Keratinocyte (primary cell): ENCODE measurements at regions not wholly inside any gene's neighbourhood (a gene's known extent, or its start where the extent isn't known, plus 50 kb on each side); places are given as distances from the start of the nearest gene placed in this dataset.

Experiments
- DNase-seq: peaks from one replicate; pipeline ENCODE4 v3.0.0-alpha.2; 2011; ENCODE audit warnings: low read depth, missing footprints, low spot score
- FAIRE-seq: peaks from 2 replicates; lab custom pipeline; 2011; peaks lifted over from hg19 to GRCh38; lab: Jason Lieb, UNC
- H2AFZ ChIP-seq: 2 replicates; pipeline ENCODE4 v1.6.0; 2012; ENCODE audit warnings: low read length, control low read depth, inconsistent platforms; ENCODE audit not compliant: control insufficient read depth
- H3K27ac ChIP-seq: 2 replicates; pipeline ENCODE4 v1.5.1; 2011; ENCODE audit warnings: low read length; ENCODE audit not compliant: control insufficient read depth, insufficient read depth
- H3K27me3 ChIP-seq: 3 replicates; pipeline ENCODE4 v1.6.0; 2011; ENCODE audit warnings: low read length; ENCODE audit not compliant: control insufficient read depth, insufficient read depth; ENCODE audit errors: extremely low read depth
- H3K36me3 ChIP-seq, 2 experiments: 2 replicates in 1 of 2; 3 replicates in 1 of 2; pipeline ENCODE4 v1.5.1; 2011; ENCODE audit warnings: low read length in 2 of 2, mild to moderate bottlenecking in 1 of 2; ENCODE audit not compliant: control insufficient read depth in 2 of 2, insufficient read depth in 2 of 2; ENCODE audit errors: extremely low read depth in 1 of 2
- H3K4me1 ChIP-seq: 3 replicates; pipeline ENCODE4 v1.5.1; 2011; ENCODE audit warnings: low read length; ENCODE audit not compliant: control insufficient read depth, insufficient read depth; ENCODE audit errors: extremely low read depth
- H3K4me2 ChIP-seq: 3 replicates; pipeline ENCODE4 v1.6.0; 2011; ENCODE audit warnings: low read depth, low read length; ENCODE audit not compliant: control insufficient read depth, insufficient read depth; ENCODE audit errors: extremely low read depth
- H3K4me3 ChIP-seq, 3 experiments: fragments of 200-600 bp in 1 of 3; sonication (generic) in 1 of 3; 2 replicates in 2 of 3; 3 replicates in 1 of 3; pipeline ENCODE4 v1.5.1; 2011 to 2016; ENCODE audit warnings: low read length in 3 of 3, mild to moderate bottlenecking in 3 of 3, control low read depth in 2 of 3, inconsistent platforms in 1 of 3, low read depth in 1 of 3, mixed read lengths in 1 of 3, mixed run types in 1 of 3, moderate library complexity in 1 of 3; ENCODE audit not compliant: control insufficient read depth in 2 of 3, insufficient read depth in 2 of 3; ENCODE audit errors: extremely low read depth in 1 of 3
- H3K79me2 ChIP-seq: 2 replicates; pipeline ENCODE4 v1.6.0; 2012; ENCODE audit warnings: low read length; ENCODE audit not compliant: control insufficient read depth, insufficient read depth
- H3K9ac ChIP-seq: 3 replicates; pipeline ENCODE4 v1.6.0; 2011; ENCODE audit warnings: low read length; ENCODE audit not compliant: control insufficient read depth, insufficient read depth; ENCODE audit errors: extremely low read depth
- H3K9me1 ChIP-seq: 3 replicates; pipeline ENCODE4 v1.6.0; 2011; ENCODE audit warnings: low read length; ENCODE audit not compliant: control insufficient read depth, insufficient read depth; ENCODE audit errors: extremely low read depth
- H3K9me3 ChIP-seq: 2 replicates; pipeline ENCODE4 v1.5.1; 2012; ENCODE audit warnings: low read depth, low read length; ENCODE audit not compliant: control insufficient read depth
- H4K20me1 ChIP-seq: 3 replicates; pipeline ENCODE4 v1.6.0; 2011; ENCODE audit warnings: low read length; ENCODE audit not compliant: control insufficient read depth, insufficient read depth; ENCODE audit errors: extremely low read depth
- CTCF ChIP-seq, 3 experiments: IDR thresholded peaks in 1 of 3; conservative IDR thresholded peaks in 1 of 3; optimal IDR thresholded peaks in 1 of 3; 2 replicates in 2 of 3; 3 replicates in 1 of 3; pipeline versions ENCODE3 to v1.5.1; 2011; ENCODE audit warnings: low read length in 3 of 3, mild to moderate bottlenecking in 3 of 3, moderate library complexity in 2 of 3, control low read depth in 1 of 3, inconsistent platforms in 1 of 3; ENCODE audit not compliant: insufficient read depth in 2 of 3; ENCODE audit errors: extremely low read depth in 1 of 3
- EZH2 ChIP-seq: IDR thresholded peaks from one replicate; pipeline ENCODE4 v1.6.1; 2012; ENCODE audit warnings: inconsistent platforms, mild to moderate bottlenecking, low read length, moderate library complexity
- dilution Hi-C: fragments of 300-500 bp; cut with MboI; formaldehyde crosslinking; loops from one replicate; pipeline ENCODE4 v1.7.0; 2020; ENCODE audit warnings: low sequenced_read_pairs; ENCODE audit not compliant: extremely low pct_ligation_motif_present

DNA sequence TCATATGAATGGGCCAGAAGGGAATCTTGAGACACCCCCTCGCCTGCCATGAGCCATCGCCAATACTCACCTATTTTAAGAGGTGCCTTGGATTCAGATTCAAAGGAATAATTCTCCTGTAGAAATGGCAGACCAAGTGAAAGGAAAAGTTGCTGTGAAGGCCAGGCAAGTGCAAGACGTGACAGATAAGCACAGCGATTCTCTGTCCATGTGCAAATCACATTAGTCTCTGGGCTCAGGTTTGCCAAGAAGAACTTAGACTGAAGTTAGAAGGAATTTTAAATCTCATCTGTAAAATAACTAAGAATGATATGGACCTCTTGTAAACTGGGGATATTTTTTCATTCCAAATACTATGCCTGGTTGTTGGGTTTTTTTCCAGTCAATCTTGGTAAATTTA lies 173.6 kb downstream of the UACA start:
- no peaks in the 10 kb centered on the region for H3K36me3 ChIP-seq
- no peak for DNase-seq
- no peak overlapping the region for H2AFZ ChIP-seq
- FAIRE-seq: no peak
- H3K27ac ChIP-seq: no peak overlapping the region
- peaks cover 28% of the 10 kb centered on the region for H3K27me3 ChIP-seq
- H3K4me3 ChIP-seq: no peak overlapping the region
- dilution Hi-C loops: no loop called here
- H3K79me2 ChIP-seq: no peaks in the 10 kb centered on the region
- H3K4me2 ChIP-seq: no peak overlapping the region
- no peaks in the 10 kb centered on the region for H4K20me1 ChIP-seq
- no peaks in the 10 kb centered on the region for H3K4me1 ChIP-seq
- H3K9me3 ChIP-seq: no peaks in the 10 kb centered on the region
- TF ChIP-seq CTCF (optimal IDR thresholded peaks at IDR 0.05 in 1 of 3, IDR thresholded peaks at IDR 0.05 in 1 of 3, conservative IDR thresholded peaks at IDR 0.05 in 1 of 3; ENCODE audit: extremely low read depth in 1 of 3, insufficient read depth in 2 of 3, low read length in 3 of 3) (no peak), EZH2 (no peak)
- H3K9me1 ChIP-seq: no peaks in the 10 kb centered on the region
- H3K9ac ChIP-seq: no peak overlapping the region

DNA sequence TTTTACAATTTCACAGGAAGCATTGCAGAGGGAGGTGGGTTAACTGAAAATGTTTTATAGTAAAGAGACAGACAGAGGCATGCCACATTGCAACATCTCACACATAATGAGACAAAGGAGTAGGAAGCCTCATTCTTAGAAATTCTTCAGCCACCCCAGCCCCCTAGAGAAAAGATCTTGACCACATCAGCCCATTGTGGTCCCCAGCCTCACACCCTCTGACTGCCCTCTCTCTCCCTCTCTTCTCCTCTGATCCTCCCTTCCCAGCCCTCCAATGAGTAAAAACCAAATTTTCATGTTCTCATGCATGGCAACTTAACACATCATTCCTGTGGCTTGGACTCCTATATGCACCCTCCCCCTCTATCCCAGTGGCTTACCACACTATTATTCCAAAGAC lies 174.1 kb downstream of the UACA start:
- FAIRE-seq: no peak
- Histone ChIP-seq H3K79me2 (no peaks in the 10 kb centered on the region), H3K9ac (no peak overlapping the region), H3K27me3 (peaks cover 33% of the 10 kb centered on the region), H3K36me3 (no peaks in the 10 kb centered on the region), H3K9me1 (no peaks in the 10 kb centered on the region), H2AFZ (no peak overlapping the region), H4K20me1 (no peaks in the 10 kb centered on the region), H3K4me3 (no peak overlapping the region), H3K27ac (no peak overlapping the region), H3K9me3 (no peaks in the 10 kb centered on the region), H3K4me2 (no peak overlapping the region), H3K4me1 (no peaks in the 10 kb centered on the region)
- dilution Hi-C loops: no loop called here
- no peak for DNase-seq
- TF ChIP-seq EZH2: no peak

DNA sequence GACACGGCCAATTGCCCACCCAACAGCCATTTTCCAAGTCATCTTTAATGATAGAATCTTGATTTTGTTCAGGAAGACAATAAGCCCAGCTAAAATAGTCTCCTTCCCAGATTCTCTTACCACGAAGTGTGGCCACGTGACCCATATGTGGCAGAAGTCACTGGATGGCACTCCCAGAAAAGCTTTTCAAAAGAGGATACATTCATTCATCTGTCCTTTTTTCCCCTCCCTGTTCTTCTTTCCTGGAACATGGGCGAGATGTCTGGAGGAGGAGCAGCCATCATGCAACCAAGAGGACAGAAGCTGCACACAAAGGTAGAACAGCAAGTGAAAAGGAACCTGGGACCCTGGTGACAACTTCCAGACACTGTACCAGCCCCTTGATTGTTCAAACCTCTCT lies 174.7 kb downstream of the UACA start:
- dilution Hi-C loops: no loop called here
- TF ChIP-seq EZH2 (no peak), CTCF (optimal IDR thresholded peaks at IDR 0.05 in 1 of 3, IDR thresholded peaks at IDR 0.05 in 1 of 3, conservative IDR thresholded peaks at IDR 0.05 in 1 of 3; ENCODE audit: extremely low read depth in 1 of 3, insufficient read depth in 2 of 3, low read length in 3 of 3) (no peak)
- no peak overlapping the region for H3K4me3 ChIP-seq
- H3K9me1 ChIP-seq: no peaks in the 10 kb centered on the region
- no peak overlapping the region for H3K9ac ChIP-seq
- H4K20me1 ChIP-seq: no peaks in the 10 kb centered on the region
- DNase-seq (no peak), FAIRE-seq (no peak)
- no peaks in the 10 kb centered on the region for H3K9me3 ChIP-seq
- no peaks in the 10 kb centered on the region for H3K36me3 ChIP-seq
- peaks cover 36% of the 10 kb centered on the region for H3K27me3 ChIP-seq
- no peak overlapping the region for H3K4me2 ChIP-seq
- H3K27ac ChIP-seq: no peak overlapping the region
- no peaks in the 10 kb centered on the region for H3K79me2 ChIP-seq
- no peak overlapping the region for H2AFZ ChIP-seq
- no peaks in the 10 kb centered on the region for H3K4me1 ChIP-seq
